SK-N-SH (cell line): ENCODE measurements at regions not wholly inside any gene's neighbourhood (a gene's known extent, or its start where the extent isn't known, plus 50 kb on each side); places are given as distances from the start of the nearest gene placed in this dataset.

ENCODE experiments used
- CTCF ChIA-PET: fragments of 300-600, 350-600 bp; formaldehyde crosslinking; extraction: SDS; loops from one replicate; lab custom pipeline; 2021; lab: Yijun Ruan, JAX
- POLR2A ChIA-PET: fragments of 350-600 bp; sonication (Branson Sonifier 250); formaldehyde crosslinking; extraction: SDS; loops from one replicate; lab custom pipeline; 2020; ENCODE audit warnings: antibody characterized with exemption, inconsistent platforms; lab: Yijun Ruan, JAX
- DNase-seq: peaks from one replicate; pipeline ENCODE4 v3.0.0; 2012
- H2AFZ ChIP-seq: fragments of 200-600 bp; sonication (generic); 2 replicates; pipeline ENCODE4 v1.8.1; 2016; ENCODE audit warnings: antibody characterized with exemption, mild to moderate bottlenecking, low read depth
- H3F3A ChIP-seq: fragments of 200-600 bp; sonication (generic); replicated peaks from 2 replicates; pipeline ENCODE3; 2016; ENCODE audit warnings: antibody characterized with exemption, mild to moderate bottlenecking; ENCODE audit not compliant: insufficient read depth
- H3K27ac ChIP-seq, 2 experiments: fragments of 200-500 bp in 1 of 2; fragments of 200-600 bp in 1 of 2; sonication (Bioruptor generic) in 1 of 2; sonication (generic), shearing (Covaris generic) in 1 of 2; 2 replicates each; pipeline versions ENCODE4 v1.5.1 to v1.6.1; 2014 to 2016; ENCODE audit warnings: low read depth in 2 of 2, inconsistent platforms in 1 of 2, low read length in 1 of 2, mild to moderate bottlenecking in 1 of 2, mixed read lengths in 1 of 2
- H3K27me3 ChIP-seq: fragments of 200-600 bp; sonication (generic), shearing (Covaris generic); 2 replicates; pipeline ENCODE4 v1.6.1; 2016; ENCODE audit warnings: mixed run types; ENCODE audit not compliant: insufficient read depth
- H3K36me3 ChIP-seq, 2 experiments: fragments of 200-500 bp in 1 of 2; fragments of 200-600 bp in 1 of 2; sonication (Bioruptor generic) in 1 of 2; sonication (generic) in 1 of 2; replicated peaks in 1 of 2; 2 replicates each; pipeline versions ENCODE3 to v1.5.1; 2014 to 2016; ENCODE audit warnings: low read length in 1 of 2, mild to moderate bottlenecking in 1 of 2; ENCODE audit not compliant: insufficient read depth in 2 of 2, control insufficient read depth in 1 of 2
- H3K4me1 ChIP-seq, 2 experiments: fragments of 200-500 bp in 1 of 2; fragments of 200-600 bp in 1 of 2; sonication (Bioruptor generic) in 1 of 2; sonication (generic), shearing (Covaris generic) in 1 of 2; 2 replicates each; pipeline versions ENCODE4 v1.5.1 to v1.6.1; 2014 to 2016; ENCODE audit warnings: low read depth in 1 of 2, low read length in 1 of 2, mixed run types in 1 of 2; ENCODE audit not compliant: insufficient read depth in 2 of 2, control insufficient read depth in 1 of 2
- H3K4me2 ChIP-seq: fragments of 200-600 bp; sonication (generic), shearing (Covaris generic); 2 replicates; pipeline ENCODE4 v1.6.1; 2017; ENCODE audit warnings: mixed run types
- H3K4me3 ChIP-seq, 2 experiments: fragments of 200-500 bp in 1 of 2; fragments of 200-600 bp in 1 of 2; sonication (Bioruptor generic) in 1 of 2; sonication (generic), shearing (Covaris generic) in 1 of 2; 2 replicates each; pipeline versions ENCODE4 v1.5.1 to v1.8.1; 2014 to 2016; ENCODE audit warnings: low read depth in 2 of 2, inconsistent platforms in 1 of 2, low read length in 1 of 2, mild to moderate bottlenecking in 1 of 2, mixed read lengths in 1 of 2, moderate library complexity in 1 of 2
- H3K79me2 ChIP-seq: fragments of 200-600 bp; sonication (generic); 2 replicates; pipeline ENCODE4 v1.8.1; 2017; ENCODE audit warnings: mild to moderate bottlenecking; ENCODE audit not compliant: insufficient read depth
- H3K9ac ChIP-seq: fragments of 200-600 bp; sonication (generic); 2 replicates; pipeline ENCODE4 v1.6.1; 2017; ENCODE audit warnings: mixed run types
- H3K9me2 ChIP-seq: fragments of 200-600 bp; sonication (generic); 2 replicates; pipeline ENCODE4 v1.6.1; 2017; ENCODE audit warnings: mixed run types
- H3K9me3 ChIP-seq: fragments of 200-600 bp; sonication (generic); 2 replicates; pipeline ENCODE4 v1.6.1; 2017; ENCODE audit warnings: mixed run types, mild to moderate bottlenecking, moderate library complexity
- H4K20me1 ChIP-seq: fragments of 200-600 bp; sonication (generic); 2 replicates; pipeline ENCODE4 v1.6.1; 2017; ENCODE audit warnings: mild to moderate bottlenecking, mixed run types; ENCODE audit not compliant: insufficient read depth
- CHD2 ChIP-seq: fragments of 150-350 bp; IDR thresholded peaks from 2 replicates; pipeline ENCODE4 v1.6.1; 2018; ENCODE audit warnings: low read length; ENCODE audit not compliant: partially characterized antibody
- ELF1 ChIP-seq: IDR thresholded peaks from 2 replicates; pipeline ENCODE4 v1.4.0; 2012
- EP300 ChIP-seq, 2 experiments: IDR thresholded peaks; 2 replicates each; pipeline versions ENCODE4 v1.4.0 to v1.6.1; 2012; ENCODE audit warnings: borderline replicate concordance in 1 of 2, low read depth in 1 of 2, low read length in 1 of 2
- EZH2phosphoT487 ChIP-seq: fragments of 200-600 bp; sonication (generic); IDR thresholded peaks from 2 replicates; pipeline ENCODE4 v1.6.1; 2017; ENCODE audit warnings: low read depth, mixed run types, mild to moderate bottlenecking, antibody characterized with exemption, moderate library complexity, borderline replicate concordance
- FOXJ3 ChIP-seq: sonication (generic); formaldehyde crosslinking; IDR thresholded peaks from 2 replicates; pipeline ENCODE4 v1.5.1; 2020; ENCODE audit warnings: mild to moderate bottlenecking, missing genetic modification reagents
- FOXM1 ChIP-seq: IDR thresholded peaks from 2 replicates; pipeline ENCODE4 v1.4.0; 2012; ENCODE audit warnings: low read depth, mild to moderate bottlenecking
- GABPA ChIP-seq: IDR thresholded peaks from 2 replicates; pipeline ENCODE4 v1.4.0; 2012; ENCODE audit warnings: low read depth, mild to moderate bottlenecking
- GATA2 ChIP-seq: sonication (generic); formaldehyde crosslinking; IDR thresholded peaks from 2 replicates; pipeline ENCODE4 v1.5.0; 2020; ENCODE audit warnings: mild to moderate bottlenecking, missing genetic modification reagents
- NFIC ChIP-seq: IDR thresholded peaks from 2 replicates; pipeline ENCODE4 v1.4.0; 2012; ENCODE audit warnings: borderline replicate concordance
- POLR2AphosphoS5 ChIP-seq: IDR thresholded peaks from 2 replicates; pipeline ENCODE4 v1.6.1; 2012; ENCODE audit warnings: low read depth, low read length
- RAD21 ChIP-seq: IDR thresholded peaks from 2 replicates; pipeline ENCODE4 v1.6.1; 2012; ENCODE audit warnings: mild to moderate bottlenecking, low read length
- RXRA ChIP-seq: IDR thresholded peaks from 2 replicates; pipeline ENCODE4 v1.4.0; 2012; ENCODE audit warnings: low read depth, mild to moderate bottlenecking, borderline replicate concordance
- SMC3 ChIP-seq: IDR thresholded peaks from 2 replicates; pipeline ENCODE4 v1.6.1; 2012; ENCODE audit warnings: low read depth, low read length, improper control_type of control experiment
- TAF1 ChIP-seq: IDR thresholded peaks from 2 replicates; pipeline ENCODE4 v1.6.1; 2012; ENCODE audit warnings: low read depth, mild to moderate bottlenecking, low read length, moderate library complexity, borderline replicate concordance
- YY1 ChIP-seq: IDR thresholded peaks from 2 replicates; pipeline ENCODE4 v1.4.0; 2012; ENCODE audit warnings: low read depth, mild to moderate bottlenecking
- WGBS: methylation state at CpG from one replicate; pipeline ENCODE4 v1.1.6; 2017; ENCODE audit warnings: low lambda C conversion rate; 5-methylcytosine and 5-hydroxymethylcytosine counted together
- TF ChIP-seq, protein P1 (sequence below): IDR thresholded peaks from 2 replicates; pipeline ENCODE4 v1.4.0; 2012; ENCODE audit warnings: low read depth, borderline replicate concordance
- TF ChIP-seq, protein P2 (sequence below): IDR thresholded peaks from 2 replicates; pipeline ENCODE4 v1.4.0; 2012; ENCODE audit warnings: low read depth, borderline replicate concordance
- TF ChIP-seq, protein P3 (sequence below): IDR thresholded peaks from 2 replicates; pipeline ENCODE4 v1.6.1; 2012; ENCODE audit warnings: mild to moderate bottlenecking, low read depth, low read length, moderate library complexity
- TF ChIP-seq, protein P4 (sequence below): fragments of 150-350 bp; IDR thresholded peaks from 2 replicates; pipeline ENCODE4 v1.6.1; 2016; ENCODE audit warnings: mild to moderate bottlenecking, low read depth, low read length
- TF ChIP-seq, protein P5 (sequence below): fragments of 200-600 bp; sonication (generic); IDR thresholded peaks from 2 replicates; pipeline ENCODE4 v1.6.1; 2017; ENCODE audit warnings: antibody characterized with exemption, mild to moderate bottlenecking, moderate library complexity

DNA sequence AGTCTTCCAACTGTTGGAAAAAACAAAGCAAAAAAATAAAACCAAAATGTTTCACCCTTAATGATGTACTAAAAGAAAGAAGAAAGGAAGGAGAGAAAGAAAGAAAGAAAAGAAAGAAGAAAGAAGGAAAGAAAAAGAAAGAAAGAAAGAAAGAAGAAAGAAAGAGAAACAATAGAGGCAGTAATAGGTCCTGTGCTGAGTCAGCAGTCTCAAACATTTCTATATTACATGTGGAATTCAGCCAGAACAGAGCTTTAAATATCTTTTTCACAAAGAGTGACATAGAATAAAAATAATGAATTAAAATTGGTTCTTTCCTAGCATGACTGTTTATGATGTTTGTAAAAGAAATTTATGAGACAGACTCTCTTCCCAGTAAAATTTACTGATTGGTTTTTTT lies 1135.3 kb upstream of the CDH8 start:
- CTCF ChIA-PET = no interaction called here
- DNase-seq = no peak

DNA sequence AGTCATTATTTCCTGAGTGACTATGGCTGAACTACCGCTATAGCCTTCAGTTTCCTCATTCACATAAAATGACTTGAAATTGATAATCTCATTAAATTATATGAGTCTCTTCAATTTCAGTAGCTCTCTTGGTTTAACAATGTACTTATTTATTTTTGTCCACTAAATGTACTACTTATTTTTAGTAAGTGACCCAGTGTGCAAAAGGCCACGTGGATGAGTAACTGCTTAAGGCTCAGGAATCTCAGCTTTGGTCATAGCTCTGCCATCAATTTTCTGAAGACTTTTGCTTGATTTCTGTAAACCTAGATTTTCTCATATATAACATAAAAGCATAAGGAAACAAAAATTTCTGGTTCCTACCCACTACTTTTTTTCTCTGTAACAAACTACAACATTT lies 1132.9 kb upstream of the CDH8 start:
- H3K79me2 ChIP-seq = no peaks in the 10 kb centered on the region
- H4K20me1 ChIP-seq = no peaks in the 10 kb centered on the region
- H3F3A ChIP-seq = no peaks in the 10 kb centered on the region
- H3K4me1 ChIP-seq = no peaks in the 10 kb centered on the region
- no peak overlapping the region for H3K4me2 ChIP-seq
- no peak overlapping the region for H2AFZ ChIP-seq
- ChIA-PET CTCF (interaction anchor here (0.7 kb wide), 1 partner anchor 1246 kb away, joined by 3 read pairs; no protein-coding TSS in a partner anchor), POLR2A (no interaction called here)
- no peaks in the 10 kb centered on the region for H3K9me3 ChIP-seq
- no peaks in the 10 kb centered on the region for H3K9me2 ChIP-seq
- 56% methylated on average over 2 of the region's 2 CpGs for WGBS
- H3K9ac ChIP-seq = no peak overlapping the region
- H3K36me3 ChIP-seq = no peaks in the 10 kb centered on the region
- H3K4me3 ChIP-seq = no peak overlapping the region
- H3K27me3 ChIP-seq = no peaks in the 10 kb centered on the region
- no peak overlapping the region for H3K27ac ChIP-seq
- DNase-seq = no peak
- TF ChIP-seq YY1 (no peak), GABPA (no peak), FOXM1 (no peak), POLR2AphosphoS5 (no peak), NFIC (no peak)
- TF ChIP-seq, protein P1, sequence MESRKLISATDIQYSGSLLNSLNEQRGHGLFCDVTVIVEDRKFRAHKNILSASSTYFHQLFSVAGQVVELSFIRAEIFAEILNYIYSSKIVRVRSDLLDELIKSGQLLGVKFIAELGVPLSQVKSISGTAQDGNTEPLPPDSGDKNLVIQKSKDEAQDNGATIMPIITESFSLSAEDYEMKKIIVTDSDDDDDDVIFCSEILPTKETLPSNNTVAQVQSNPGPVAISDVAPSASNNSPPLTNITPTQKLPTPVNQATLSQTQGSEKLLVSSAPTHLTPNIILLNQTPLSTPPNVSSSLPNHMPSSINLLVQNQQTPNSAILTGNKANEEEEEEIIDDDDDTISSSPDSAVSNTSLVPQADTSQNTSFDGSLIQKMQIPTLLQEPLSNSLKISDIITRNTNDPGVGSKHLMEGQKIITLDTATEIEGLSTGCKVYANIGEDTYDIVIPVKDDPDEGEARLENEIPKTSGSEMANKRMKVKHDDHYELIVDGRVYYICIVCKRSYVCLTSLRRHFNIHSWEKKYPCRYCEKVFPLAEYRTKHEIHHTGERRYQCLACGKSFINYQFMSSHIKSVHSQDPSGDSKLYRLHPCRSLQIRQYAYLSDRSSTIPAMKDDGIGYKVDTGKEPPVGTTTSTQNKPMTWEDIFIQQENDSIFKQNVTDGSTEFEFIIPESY = no peak
- TF ChIP-seq, protein P2, sequence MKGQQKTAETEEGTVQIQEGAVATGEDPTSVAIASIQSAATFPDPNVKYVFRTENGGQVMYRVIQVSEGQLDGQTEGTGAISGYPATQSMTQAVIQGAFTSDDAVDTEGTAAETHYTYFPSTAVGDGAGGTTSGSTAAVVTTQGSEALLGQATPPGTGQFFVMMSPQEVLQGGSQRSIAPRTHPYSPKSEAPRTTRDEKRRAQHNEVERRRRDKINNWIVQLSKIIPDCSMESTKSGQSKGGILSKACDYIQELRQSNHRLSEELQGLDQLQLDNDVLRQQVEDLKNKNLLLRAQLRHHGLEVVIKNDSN = no peak
- TF ChIP-seq, protein P3, sequence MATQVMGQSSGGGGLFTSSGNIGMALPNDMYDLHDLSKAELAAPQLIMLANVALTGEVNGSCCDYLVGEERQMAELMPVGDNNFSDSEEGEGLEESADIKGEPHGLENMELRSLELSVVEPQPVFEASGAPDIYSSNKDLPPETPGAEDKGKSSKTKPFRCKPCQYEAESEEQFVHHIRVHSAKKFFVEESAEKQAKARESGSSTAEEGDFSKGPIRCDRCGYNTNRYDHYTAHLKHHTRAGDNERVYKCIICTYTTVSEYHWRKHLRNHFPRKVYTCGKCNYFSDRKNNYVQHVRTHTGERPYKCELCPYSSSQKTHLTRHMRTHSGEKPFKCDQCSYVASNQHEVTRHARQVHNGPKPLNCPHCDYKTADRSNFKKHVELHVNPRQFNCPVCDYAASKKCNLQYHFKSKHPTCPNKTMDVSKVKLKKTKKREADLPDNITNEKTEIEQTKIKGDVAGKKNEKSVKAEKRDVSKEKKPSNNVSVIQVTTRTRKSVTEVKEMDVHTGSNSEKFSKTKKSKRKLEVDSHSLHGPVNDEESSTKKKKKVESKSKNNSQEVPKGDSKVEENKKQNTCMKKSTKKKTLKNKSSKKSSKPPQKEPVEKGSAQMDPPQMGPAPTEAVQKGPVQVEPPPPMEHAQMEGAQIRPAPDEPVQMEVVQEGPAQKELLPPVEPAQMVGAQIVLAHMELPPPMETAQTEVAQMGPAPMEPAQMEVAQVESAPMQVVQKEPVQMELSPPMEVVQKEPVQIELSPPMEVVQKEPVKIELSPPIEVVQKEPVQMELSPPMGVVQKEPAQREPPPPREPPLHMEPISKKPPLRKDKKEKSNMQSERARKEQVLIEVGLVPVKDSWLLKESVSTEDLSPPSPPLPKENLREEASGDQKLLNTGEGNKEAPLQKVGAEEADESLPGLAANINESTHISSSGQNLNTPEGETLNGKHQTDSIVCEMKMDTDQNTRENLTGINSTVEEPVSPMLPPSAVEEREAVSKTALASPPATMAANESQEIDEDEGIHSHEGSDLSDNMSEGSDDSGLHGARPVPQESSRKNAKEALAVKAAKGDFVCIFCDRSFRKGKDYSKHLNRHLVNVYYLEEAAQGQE = no peak
- TF ChIP-seq, protein P4, sequence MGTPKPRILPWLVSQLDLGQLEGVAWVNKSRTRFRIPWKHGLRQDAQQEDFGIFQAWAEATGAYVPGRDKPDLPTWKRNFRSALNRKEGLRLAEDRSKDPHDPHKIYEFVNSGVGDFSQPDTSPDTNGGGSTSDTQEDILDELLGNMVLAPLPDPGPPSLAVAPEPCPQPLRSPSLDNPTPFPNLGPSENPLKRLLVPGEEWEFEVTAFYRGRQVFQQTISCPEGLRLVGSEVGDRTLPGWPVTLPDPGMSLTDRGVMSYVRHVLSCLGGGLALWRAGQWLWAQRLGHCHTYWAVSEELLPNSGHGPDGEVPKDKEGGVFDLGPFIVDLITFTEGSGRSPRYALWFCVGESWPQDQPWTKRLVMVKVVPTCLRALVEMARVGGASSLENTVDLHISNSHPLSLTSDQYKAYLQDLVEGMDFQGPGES = no peak

More for the DNA sequence above, 1135.3 kb upstream of the CDH8 start:
- Histone ChIP-seq H3K9ac (no peak overlapping the region), H3K36me3 (no peaks in the 10 kb centered on the region), H3K9me3 (no peaks in the 10 kb centered on the region), H3K27ac (no peak overlapping the region), H3K27me3 (no peaks in the 10 kb centered on the region), H4K20me1 (no peaks in the 10 kb centered on the region), H2AFZ (no peak overlapping the region), H3K4me3 (no peak overlapping the region), H3K4me2 (no peak overlapping the region), H3K79me2 (no peaks in the 10 kb centered on the region), H3K4me1 (no peaks in the 10 kb centered on the region), H3K9me2 (no peaks in the 10 kb centered on the region), H3F3A (no peaks in the 10 kb centered on the region)
- no peak for TF ChIP-seq CHD2
- no peak for TF ChIP-seq EZH2phosphoT487
- no peak for TF ChIP-seq RAD21
- no peak for TF ChIP-seq GABPA
- TF ChIP-seq NFIC = no peak
- no peak for TF ChIP-seq RXRA
- no peak for TF ChIP-seq POLR2AphosphoS5
- no peak for TF ChIP-seq SMC3
- no peak for TF ChIP-seq EP300 (IDR thresholded peaks at IDR 0.05; ENCODE audit: borderline replicate concordance in 1 of 2, low read depth in 1 of 2, low read length in 1 of 2)
- TF ChIP-seq, protein P2 = no peak
- TF ChIP-seq, protein P5, sequence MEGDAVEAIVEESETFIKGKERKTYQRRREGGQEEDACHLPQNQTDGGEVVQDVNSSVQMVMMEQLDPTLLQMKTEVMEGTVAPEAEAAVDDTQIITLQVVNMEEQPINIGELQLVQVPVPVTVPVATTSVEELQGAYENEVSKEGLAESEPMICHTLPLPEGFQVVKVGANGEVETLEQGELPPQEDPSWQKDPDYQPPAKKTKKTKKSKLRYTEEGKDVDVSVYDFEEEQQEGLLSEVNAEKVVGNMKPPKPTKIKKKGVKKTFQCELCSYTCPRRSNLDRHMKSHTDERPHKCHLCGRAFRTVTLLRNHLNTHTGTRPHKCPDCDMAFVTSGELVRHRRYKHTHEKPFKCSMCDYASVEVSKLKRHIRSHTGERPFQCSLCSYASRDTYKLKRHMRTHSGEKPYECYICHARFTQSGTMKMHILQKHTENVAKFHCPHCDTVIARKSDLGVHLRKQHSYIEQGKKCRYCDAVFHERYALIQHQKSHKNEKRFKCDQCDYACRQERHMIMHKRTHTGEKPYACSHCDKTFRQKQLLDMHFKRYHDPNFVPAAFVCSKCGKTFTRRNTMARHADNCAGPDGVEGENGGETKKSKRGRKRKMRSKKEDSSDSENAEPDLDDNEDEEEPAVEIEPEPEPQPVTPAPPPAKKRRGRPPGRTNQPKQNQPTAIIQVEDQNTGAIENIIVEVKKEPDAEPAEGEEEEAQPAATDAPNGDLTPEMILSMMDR = no peak
- TF ChIP-seq TAF1 = no peak
- TF ChIP-seq FOXJ3 (CRISPR knock-in tag) = no peak
- TF ChIP-seq ELF1 = no peak
- no peak for TF ChIP-seq GATA2 (CRISPR knock-in tag)
- POLR2A ChIA-PET = no interaction called here
